GM21528 (cell line): ENCODE measurements at regions not wholly inside any gene's neighbourhood (a gene's known extent, or its start where the extent isn't known, plus 50 kb on each side); places are given as distances from the start of the nearest gene placed in this dataset.

ENCODE experiments used
- ATAC-seq: cut with Tn5 transposase; IDR thresholded peaks from one replicate; pipeline ENCODE4 v1.9.1; 2021; ENCODE audit warnings: mild to moderate bottlenecking, moderate library complexity; ENCODE audit not compliant: unreplicated experiment, low FRiP score

DNA sequence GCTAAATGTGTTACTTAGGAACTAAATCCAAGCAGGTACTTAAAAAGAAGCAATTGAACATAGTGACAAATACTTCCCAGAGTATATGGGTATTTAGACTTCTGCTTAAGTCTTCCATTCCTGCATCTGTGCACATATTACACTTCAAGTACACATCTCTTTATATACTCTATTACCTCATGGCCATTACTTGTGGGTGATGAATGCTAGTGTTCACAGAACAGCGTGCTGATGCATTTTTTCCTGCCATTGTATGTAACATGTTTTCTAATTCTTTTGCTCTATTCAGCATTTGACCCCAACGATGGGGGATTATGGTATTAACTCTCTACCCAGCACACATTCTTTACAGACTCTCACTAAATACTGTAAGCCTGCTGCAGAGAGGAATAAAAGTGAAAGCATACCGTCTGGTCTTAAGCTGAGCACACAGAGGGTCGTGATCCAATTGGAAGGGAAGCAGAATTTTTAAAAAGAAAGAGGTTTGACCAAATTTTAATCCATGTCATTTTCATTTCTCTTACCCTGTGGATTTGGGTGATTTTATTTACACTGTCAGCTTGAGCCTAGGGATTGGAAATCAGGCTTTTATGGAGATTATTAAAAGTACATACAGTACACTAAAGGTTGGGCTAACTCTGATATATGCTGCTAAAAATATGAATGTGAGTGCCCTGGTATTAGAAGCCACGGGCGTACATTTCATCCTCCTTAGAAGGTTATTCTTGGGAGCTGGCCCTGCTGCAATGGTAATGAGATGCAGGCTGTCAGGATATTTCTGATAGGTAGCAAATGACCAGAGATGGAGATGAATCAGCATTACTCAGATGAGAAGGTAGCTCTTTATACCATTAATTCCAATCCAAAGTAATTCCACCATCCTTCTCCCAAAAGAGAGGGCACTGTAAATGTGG is 95.5 kb upstream of the PROX1 start:
- ATAC-seq: no peak

- ATAC-seq: no peak
These were observed 89.1 kb upstream of the PROX1 start for GRCh38 chr1:213898684-213899083.

GRCh38 chr1:213899413-213899812 is 88.4 kb upstream of the PROX1 start:
- no peak for ATAC-seq

- ATAC-seq: no peak
These were observed 82.4 kb upstream of the PROX1 start for GRCh38 chr1:213905344-213905743.

GRCh38 chr1:213908521-213908920 is 79.3 kb upstream of the PROX1 start:
- ATAC-seq: no peak

GRCh38 chr1:213914392-213914791 is 73.4 kb upstream of the PROX1 start:
- ATAC-seq: no peak

GRCh38 chr1:213921311-213921710 is 66.5 kb upstream of the PROX1 start:
- ATAC-seq: no peak

DNA sequence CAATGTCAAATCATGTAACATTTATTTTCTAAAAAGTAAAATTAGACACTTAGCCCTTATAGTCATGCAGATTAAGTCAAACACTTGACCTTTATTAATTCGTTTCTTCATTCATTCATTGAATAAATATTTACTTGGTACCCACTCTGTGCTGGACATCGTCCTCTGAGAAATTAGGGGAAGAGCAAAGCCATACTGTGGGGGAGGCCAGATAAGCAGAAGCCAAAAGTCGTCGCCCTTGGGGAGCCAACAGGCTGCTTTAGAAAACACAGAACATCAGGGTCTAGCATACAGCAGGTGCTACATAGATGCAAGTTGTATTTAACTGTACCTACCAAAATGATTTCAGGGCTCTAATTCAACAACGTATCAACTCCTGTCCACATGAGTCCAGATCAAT is 66.1 kb upstream of the PROX1 start:
- ATAC-seq: no peak

DNA sequence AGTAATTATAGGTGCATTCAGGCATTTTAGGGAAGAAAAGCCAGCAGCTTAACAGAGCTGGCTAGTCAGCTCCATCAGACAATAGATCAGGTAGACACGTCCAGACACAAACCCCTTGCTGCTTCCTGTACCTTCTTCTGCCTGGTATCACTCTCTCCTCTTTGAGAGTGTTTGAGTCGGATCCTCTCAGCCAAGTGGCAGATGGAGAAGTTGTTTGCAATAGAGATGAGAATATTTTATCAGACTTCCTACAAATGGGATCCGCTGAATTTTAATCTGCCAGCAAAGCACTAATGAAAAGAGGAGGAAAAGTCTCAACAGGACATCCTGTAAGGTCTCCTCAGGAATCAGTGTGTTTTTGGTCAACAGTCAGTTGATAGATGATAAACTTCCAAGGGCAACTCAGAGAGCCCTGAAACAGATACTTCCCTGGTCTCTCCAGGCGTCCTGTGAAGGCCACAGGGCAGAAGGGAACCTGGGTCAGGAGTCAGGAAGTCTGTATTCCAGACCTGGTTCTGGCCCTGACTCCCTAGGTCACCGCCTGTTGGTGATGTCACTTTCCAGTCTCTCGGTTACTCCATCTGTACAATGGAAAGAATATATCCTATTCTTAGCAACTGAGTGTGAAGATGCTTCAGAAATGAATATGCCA is 62.1 kb upstream of the PROX1 start:
- ATAC-seq: no peak

GRCh38 chr1:213927846-213928245 is 59.9 kb upstream of the PROX1 start:
- no peak for ATAC-seq

GRCh38 chr1:213929398-213929797 is 58.4 kb upstream of the PROX1 start:
- ATAC-seq: no peak

GRCh38 chr1:213931836-213932235 is 55.9 kb upstream of the PROX1 start:
- ATAC-seq: no peak

DNA sequence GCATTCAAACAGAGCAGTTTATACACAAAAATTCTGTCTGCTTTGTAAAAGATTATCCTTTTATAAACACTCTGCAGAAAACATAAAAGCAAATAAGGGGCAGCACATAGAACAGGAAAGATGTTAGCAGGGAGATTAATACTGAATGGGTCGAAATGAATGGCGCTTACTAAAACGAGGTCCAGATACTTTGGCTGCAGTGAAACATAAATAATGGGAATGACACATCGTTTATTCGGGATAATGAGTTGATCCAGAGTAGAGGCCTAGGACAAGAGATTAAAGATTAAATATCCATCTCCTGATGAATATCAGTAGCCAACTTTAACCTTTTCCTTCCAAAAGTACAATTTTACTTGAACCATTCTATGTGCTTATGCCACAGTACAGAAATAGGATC is 54.4 kb upstream of the PROX1 start:
- no peak for ATAC-seq

DNA sequence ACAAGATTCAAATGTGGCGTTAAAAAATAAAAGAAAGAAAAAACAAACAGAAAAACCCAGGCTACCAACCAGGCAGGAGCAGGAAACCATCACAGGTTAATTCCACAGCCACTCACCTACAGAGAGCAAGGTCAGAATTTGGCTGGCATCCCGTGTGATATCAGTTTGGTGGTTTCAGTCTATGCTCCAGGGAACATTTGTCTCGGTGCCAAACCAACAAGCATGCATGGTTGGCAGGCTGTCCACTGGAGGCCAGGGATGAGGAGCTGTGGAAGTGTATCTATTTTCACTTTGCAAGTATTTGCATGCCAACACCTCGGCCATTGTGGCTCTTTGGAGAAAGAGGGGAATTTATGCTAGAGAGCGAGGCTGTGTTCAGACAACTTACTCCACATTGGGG is 53.1 kb upstream of the PROX1 start:
- no peak for ATAC-seq

- ATAC-seq: no peak
These were observed 51.2 kb upstream of the PROX1 start for GRCh38 chr1:213936571-213936970.
